SU-DHL-6 (cell line): ENCODE measurements at regions not wholly inside any gene's neighbourhood (a gene's known extent, or its start where the extent isn't known, plus 50 kb on each side); places are given as distances from the start of the nearest gene placed in this dataset.

Source experiments
- H2AFZ ChIP-seq: fragments of 200-600 bp; sonication (generic); 2 replicates; pipeline ENCODE4 v1.6.1; 2014; ENCODE audit warnings: low read depth, mild to moderate bottlenecking, moderate library complexity, mixed read lengths, antibody characterized with exemption, low read length; ENCODE audit not compliant: severe bottlenecking
- H3F3A ChIP-seq: fragments of 200-600 bp; shearing (Covaris generic); 2 replicates; pipeline ENCODE4 v1.6.0; 2016; ENCODE audit warnings: antibody characterized with exemption, mild to moderate bottlenecking; ENCODE audit not compliant: insufficient read depth
- H3K27ac ChIP-seq: fragments of 200-600 bp; sonication (generic); 2 replicates; pipeline ENCODE4 v1.5.1; 2016; ENCODE audit warnings: low read depth, mild to moderate bottlenecking, low read length, moderate library complexity, mixed read lengths
- H3K27me3 ChIP-seq: fragments of 200-600 bp; sonication (generic), shearing (Covaris generic); 2 replicates; pipeline ENCODE4 v1.6.0; 2014; ENCODE audit warnings: mild to moderate bottlenecking, low read length
- H3K36me3 ChIP-seq: fragments of 200-600 bp; sonication (generic); 2 replicates; pipeline ENCODE4 v1.6.1; 2014; ENCODE audit warnings: mild to moderate bottlenecking, low read length, mixed read lengths
- H3K4me2 ChIP-seq: fragments of 300-600, 200-600 bp; shearing (Covaris generic), sonication (generic); 2 replicates; pipeline ENCODE4 v1.6.0; 2014; ENCODE audit warnings: low read length, low read depth, mild to moderate bottlenecking; ENCODE audit not compliant: poor library complexity, severe bottlenecking
- H3K4me3 ChIP-seq: fragments of 200-600 bp; sonication (generic); 2 replicates; pipeline ENCODE4 v1.5.1; 2014; ENCODE audit warnings: antibody characterized with exemption, low read length, mild to moderate bottlenecking, mixed read lengths; ENCODE audit not compliant: insufficient read depth, poor library complexity, severe bottlenecking
- H3K79me2 ChIP-seq: fragments of 200-600 bp; sonication (generic); 2 replicates; pipeline ENCODE4 v1.6.1; 2014; ENCODE audit warnings: mild to moderate bottlenecking, low read length, moderate library complexity; ENCODE audit not compliant: insufficient read depth
- H3K9ac ChIP-seq: fragments of 200-600 bp; sonication (generic); 2 replicates; pipeline ENCODE4 v1.7.0; 2014; ENCODE audit warnings: mild to moderate bottlenecking, low read length
- H3K9me2 ChIP-seq: fragments of 200-600 bp; sonication (generic); replicated peaks from 2 replicates; pipeline ENCODE4 v1.6.1; 2014; ENCODE audit warnings: low read length; ENCODE audit not compliant: insufficient read depth
- H3K9me3 ChIP-seq: fragments of 200-600 bp; sonication (generic); 2 replicates; pipeline ENCODE4 v1.6.1; 2014; ENCODE audit warnings: low read length, mixed read lengths; ENCODE audit not compliant: insufficient read depth
- H4K20me1 ChIP-seq: fragments of 200-600 bp; sonication (generic); 2 replicates; pipeline ENCODE4 v1.6.1; 2014; ENCODE audit warnings: low read depth, mild to moderate bottlenecking, antibody characterized with exemption, low read length, moderate library complexity, mixed read lengths
- CTCF ChIP-seq: fragments of 200-600 bp; sonication (generic); IDR thresholded peaks from one replicate; pipeline ENCODE4 v1.5.1; 2017; ENCODE audit warnings: antibody characterized with exemption, mild to moderate bottlenecking, low read length, moderate library complexity; ENCODE audit not compliant: insufficient read depth, poor library complexity, severe bottlenecking
- EZH2phosphoT487 ChIP-seq: fragments of 200-600 bp; sonication (generic), shearing (Covaris generic); conservative IDR thresholded peaks from 2 replicates; pipeline ENCODE4 v1.6.1; 2018; ENCODE audit warnings: mild to moderate bottlenecking, antibody characterized with exemption, low read length, moderate library complexity, mixed read lengths

GRCh38 chr7:46032942-46033341, 111.9 kb upstream of the IGFBP3 start:
- Histone ChIP-seq H3K4me3 (no peak overlapping the region), H3K9me2 (no peaks in the 10 kb centered on the region), H2AFZ (no peak overlapping the region), H3K9me3 (no peaks in the 10 kb centered on the region), H3K9ac (no peak overlapping the region), H4K20me1 (no peaks in the 10 kb centered on the region), H3K36me3 (no peaks in the 10 kb centered on the region), H3K79me2 (no peaks in the 10 kb centered on the region), H3K4me2 (no peak overlapping the region), H3K27ac (no peak overlapping the region), H3F3A (no peaks in the 10 kb centered on the region), H3K27me3 (no peaks in the 10 kb centered on the region)
- TF ChIP-seq EZH2phosphoT487, result no peak
- TF ChIP-seq CTCF, result no peak

- no peak for TF ChIP-seq CTCF
- TF ChIP-seq EZH2phosphoT487, result no peak
- no peak overlapping the region for H3K4me3 ChIP-seq
- H3K4me2 ChIP-seq, result no peak overlapping the region
- no peaks in the 10 kb centered on the region for H3K9me2 ChIP-seq
- no peak overlapping the region for H3K9ac ChIP-seq
- H3K9me3 ChIP-seq, result no peaks in the 10 kb centered on the region
- no peaks in the 10 kb centered on the region for H3F3A ChIP-seq
- no peaks in the 10 kb centered on the region for H3K79me2 ChIP-seq
- no peaks in the 10 kb centered on the region for H3K36me3 ChIP-seq
- no peaks in the 10 kb centered on the region for H3K27me3 ChIP-seq
- no peaks in the 10 kb centered on the region for H4K20me1 ChIP-seq
- no peak overlapping the region for H2AFZ ChIP-seq
- no peak overlapping the region for H3K27ac ChIP-seq
Measured at GRCh38 chr7:46032353-46032752, 111.3 kb upstream of the IGFBP3 start.

GRCh38 chr7:46029111-46029704, 108.1 kb upstream of the IGFBP3 start:
- no peak overlapping the region for H3K27ac ChIP-seq
- H2AFZ ChIP-seq, result no peak overlapping the region

More at GRCh38 chr7:46029111-46029704, 108.1 kb upstream of the IGFBP3 start:
- H3F3A ChIP-seq, result no peaks in the 10 kb centered on the region
- no peaks in the 10 kb centered on the region for H3K36me3 ChIP-seq
- no peaks in the 10 kb centered on the region for H3K79me2 ChIP-seq
- no peaks in the 10 kb centered on the region for H3K27me3 ChIP-seq
- no peaks in the 10 kb centered on the region for H3K9me3 ChIP-seq
- H3K4me2 ChIP-seq, result no peak overlapping the region
- no peaks in the 10 kb centered on the region for H4K20me1 ChIP-seq
- TF ChIP-seq EZH2phosphoT487, result no peak
- no peak for TF ChIP-seq CTCF
- H3K4me3 ChIP-seq, result no peak overlapping the region
- no peaks in the 10 kb centered on the region for H3K9me2 ChIP-seq
- H3K9ac ChIP-seq, result no peak overlapping the region
